ENCODE measurements at regions not wholly inside any gene's neighbourhood (a gene's known extent, or its start where the extent isn't known, plus 50 kb on each side); places are given as distances from the start of the nearest gene placed in this dataset.
A peak's percentile ranks its signal among the peaks of the same experiment; 100 is the strongest.
"Not testable (repeated sequence)": the region's sequence is repeated elsewhere in the genome, so short reads cannot be mapped to it uniquely, and the experiment has no call there.

GRCh38 chr4:128564081-128564630 is 245.3 kb upstream of the JADE1 start:
- no peak for DNase-seq

- no peak for DNase-seq
Measured at GRCh38 chr4:128560754-128561495, 248.6 kb upstream of the JADE1 start.

- DNase-seq = no peak
Measured at GRCh38 chr4:128558896-128559679, 250.4 kb upstream of the JADE1 start.

- DNase-seq = no peak
Measured at GRCh38 chr4:128556756-128557155, 252.7 kb upstream of the JADE1 start.

GRCh38 chr4:128553686-128554515 is 255.6 kb upstream of the JADE1 start:
- DNase-seq = no peak

- DNase-seq = no peak
Measured at GRCh38 chr4:128552586-128552907, 257.0 kb upstream of the JADE1 start.

GRCh38 chr4:128551280-128551679 is 258.2 kb upstream of the JADE1 start:
- no peak for DNase-seq

- no peak for DNase-seq
Measured at GRCh38 chr4:128550060-128550459, 259.4 kb upstream of the JADE1 start.

GRCh38 chr4:128549636-128550035 is 259.9 kb upstream of the JADE1 start:
- DNase-seq = no peak

GRCh38 chr4:128548381-128548780 is 260.8 kb upstream of the PGRMC2 start:
- DNase-seq = no peak

GRCh38 chr4:128544272-128544671 is 256.7 kb upstream of the PGRMC2 start:
- DNase-seq = no peak

- no peak for DNase-seq
Measured at GRCh38 chr4:128543696-128544095, 256.1 kb upstream of the PGRMC2 start.

GRCh38 chr4:128542047-128542446 is 254.4 kb upstream of the PGRMC2 start:
- no peak for DNase-seq

GRCh38 chr4:128540122-128540521 is 252.5 kb upstream of the PGRMC2 start:
- DNase-seq = no peak

- DNase-seq = no peak
Measured at GRCh38 chr4:128538111-128538882, 250.7 kb upstream of the PGRMC2 start.

GRCh38 chr4:128536746-128537145 is 249.1 kb upstream of the PGRMC2 start:
- DNase-seq = no peak

- DNase-seq = not testable (repeated sequence)
Measured at GRCh38 chr4:128535510-128535909, 247.9 kb upstream of the PGRMC2 start.

GRCh38 chr4:128528793-128529553 is 241.4 kb upstream of the PGRMC2 start:
- DNase-seq = peak; percentile 45

GRCh38 chr4:128527946-128528576 is 240.4 kb upstream of the PGRMC2 start:
- DNase-seq = no peak

GRCh38 chr4:128527351-128527750 is 239.7 kb upstream of the PGRMC2 start:
- no peak for DNase-seq

- no peak for DNase-seq
Measured at GRCh38 chr4:128525992-128526630, 238.5 kb upstream of the PGRMC2 start.
